Osteocyte (in vitro differentiated cells): ENCODE measurements at regions not wholly inside any gene's neighbourhood (a gene's known extent, or its start where the extent isn't known, plus 50 kb on each side); places are given as distances from the start of the nearest gene placed in this dataset.

Experiments used
- DNase-seq: peaks from one replicate; pipeline ENCODE4 v3.0.0; 2021; ENCODE audit warnings: mixed read lengths; ENCODE audit not compliant: unreplicated experiment; ENCODE audit errors: extremely low spot score
- H3K27ac Mint-ChIP-seq: one replicate; pipeline ENCODE4 v1.8.0; 2021; ENCODE audit warnings: mild to moderate bottlenecking, mixed read lengths; ENCODE audit not compliant: unreplicated experiment
- H3K27me3 Mint-ChIP-seq: one replicate; pipeline ENCODE4 v1.8.0; 2021; ENCODE audit warnings: mixed read lengths; ENCODE audit not compliant: unreplicated experiment
- H3K36me3 Mint-ChIP-seq: one replicate; pipeline ENCODE4 v1.8.0; 2021; ENCODE audit warnings: mixed read lengths; ENCODE audit not compliant: unreplicated experiment
- H3K4me1 Mint-ChIP-seq: one replicate; pipeline ENCODE4 v1.8.0; 2021; ENCODE audit warnings: mixed read lengths; ENCODE audit not compliant: unreplicated experiment
- H3K4me3 Mint-ChIP-seq: one replicate; pipeline ENCODE4 v1.8.0; 2021; ENCODE audit warnings: mild to moderate bottlenecking, moderate library complexity, mixed read lengths; ENCODE audit not compliant: unreplicated experiment
- H3K9me3 Mint-ChIP-seq: one replicate; pipeline ENCODE4 v1.8.0; 2021; ENCODE audit warnings: mixed read lengths; ENCODE audit not compliant: unreplicated experiment
- TF ChIP-seq, protein P1 (sequence below): fragments of 200-600 bp; sonication (generic); IDR thresholded peaks from 2 replicates; pipeline ENCODE4 v1.5.0; 2021; ENCODE audit warnings: antibody characterized with exemption, mild to moderate bottlenecking, moderate library complexity

DNA sequence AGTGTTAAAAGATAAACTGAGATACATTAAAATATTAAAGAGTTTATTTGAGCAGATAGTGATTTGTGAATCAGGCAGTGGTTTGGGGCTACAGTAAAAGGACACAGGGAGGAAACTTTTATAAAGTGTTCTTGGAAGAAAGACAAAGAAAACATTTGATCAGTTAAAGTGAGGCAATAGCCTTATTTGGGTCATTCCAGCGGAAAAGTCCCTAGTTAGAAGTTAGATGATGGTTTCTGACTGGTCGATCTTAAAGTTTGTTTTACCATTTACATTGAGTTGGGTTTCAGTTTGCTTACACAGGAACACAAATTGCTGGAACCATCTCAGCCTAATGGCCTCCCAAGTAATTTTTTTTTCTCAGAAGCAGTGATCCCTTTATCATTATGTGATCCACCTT, 69.7 kb downstream of the PPP1R2C start:
- no peaks in the 10 kb centered on the region for H3K27me3 Mint-ChIP-seq
- TF ChIP-seq, protein P1, sequence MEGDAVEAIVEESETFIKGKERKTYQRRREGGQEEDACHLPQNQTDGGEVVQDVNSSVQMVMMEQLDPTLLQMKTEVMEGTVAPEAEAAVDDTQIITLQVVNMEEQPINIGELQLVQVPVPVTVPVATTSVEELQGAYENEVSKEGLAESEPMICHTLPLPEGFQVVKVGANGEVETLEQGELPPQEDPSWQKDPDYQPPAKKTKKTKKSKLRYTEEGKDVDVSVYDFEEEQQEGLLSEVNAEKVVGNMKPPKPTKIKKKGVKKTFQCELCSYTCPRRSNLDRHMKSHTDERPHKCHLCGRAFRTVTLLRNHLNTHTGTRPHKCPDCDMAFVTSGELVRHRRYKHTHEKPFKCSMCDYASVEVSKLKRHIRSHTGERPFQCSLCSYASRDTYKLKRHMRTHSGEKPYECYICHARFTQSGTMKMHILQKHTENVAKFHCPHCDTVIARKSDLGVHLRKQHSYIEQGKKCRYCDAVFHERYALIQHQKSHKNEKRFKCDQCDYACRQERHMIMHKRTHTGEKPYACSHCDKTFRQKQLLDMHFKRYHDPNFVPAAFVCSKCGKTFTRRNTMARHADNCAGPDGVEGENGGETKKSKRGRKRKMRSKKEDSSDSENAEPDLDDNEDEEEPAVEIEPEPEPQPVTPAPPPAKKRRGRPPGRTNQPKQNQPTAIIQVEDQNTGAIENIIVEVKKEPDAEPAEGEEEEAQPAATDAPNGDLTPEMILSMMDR = no peak
- no peak for DNase-seq

DNA sequence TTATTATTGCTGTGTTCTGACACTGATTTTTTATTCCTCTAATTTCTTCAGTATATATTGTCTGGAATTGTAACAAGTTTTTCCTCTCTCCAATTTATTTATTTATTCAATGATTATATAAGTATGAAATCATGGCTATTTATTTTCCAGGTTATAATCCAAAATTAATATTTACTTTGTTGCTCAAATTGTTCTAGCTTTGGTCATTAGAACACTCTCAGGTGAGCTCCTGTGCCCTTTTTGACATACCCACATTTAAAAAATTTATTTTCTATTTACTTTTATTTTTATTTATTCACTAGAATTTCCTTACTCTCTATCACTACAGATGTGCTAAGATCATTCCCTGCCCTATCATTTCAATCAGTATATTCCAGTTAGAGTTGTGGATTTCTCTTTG, 70.2 kb downstream of the PPP1R2C start:
- Mint-ChIP-seq H3K36me3 (no peaks in the 10 kb centered on the region), H3K27ac (no peak overlapping the region), H3K4me3 (no peak overlapping the region), H3K9me3 (peaks cover 18% of the 10 kb centered on the region), H3K4me1 (no peaks in the 10 kb centered on the region), H3K27me3 (no peaks in the 10 kb centered on the region)
- no peak for DNase-seq
- TF ChIP-seq, protein P1 = no peak

More for the DNA sequence above, 69.7 kb downstream of the PPP1R2C start:
- H3K36me3 Mint-ChIP-seq = no peaks in the 10 kb centered on the region
- H3K9me3 Mint-ChIP-seq = peaks cover 18% of the 10 kb centered on the region
- H3K4me3 Mint-ChIP-seq = no peak overlapping the region
- H3K27ac Mint-ChIP-seq = no peak overlapping the region
- H3K4me1 Mint-ChIP-seq = no peaks in the 10 kb centered on the region

DNA sequence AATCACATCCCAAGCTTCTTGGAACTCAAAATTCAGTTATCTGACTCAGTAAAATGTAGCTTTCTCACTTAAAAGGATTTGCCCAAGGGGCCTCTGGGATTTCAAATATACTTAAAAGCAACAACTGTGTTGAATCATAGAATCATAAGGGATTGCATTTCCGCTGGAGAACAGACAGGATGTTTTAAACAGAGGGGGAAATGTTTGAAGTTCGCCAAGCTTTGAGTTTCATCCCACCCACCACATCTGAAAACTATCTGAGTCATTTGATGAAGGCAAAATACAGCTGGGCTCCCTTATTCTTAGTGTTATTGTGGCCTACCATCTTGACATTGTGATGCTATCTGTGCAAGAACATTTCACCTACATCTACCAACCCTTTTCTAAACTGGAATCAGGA, 73.5 kb downstream of the PPP1R2C start:
- Mint-ChIP-seq H3K27ac (no peak overlapping the region), H3K36me3 (no peaks in the 10 kb centered on the region), H3K27me3 (no peaks in the 10 kb centered on the region), H3K9me3 (peaks cover 13% of the 10 kb centered on the region), H3K4me3 (no peak overlapping the region), H3K4me1 (no peaks in the 10 kb centered on the region)
- TF ChIP-seq, protein P1 = no peak
- no peak for DNase-seq

DNA sequence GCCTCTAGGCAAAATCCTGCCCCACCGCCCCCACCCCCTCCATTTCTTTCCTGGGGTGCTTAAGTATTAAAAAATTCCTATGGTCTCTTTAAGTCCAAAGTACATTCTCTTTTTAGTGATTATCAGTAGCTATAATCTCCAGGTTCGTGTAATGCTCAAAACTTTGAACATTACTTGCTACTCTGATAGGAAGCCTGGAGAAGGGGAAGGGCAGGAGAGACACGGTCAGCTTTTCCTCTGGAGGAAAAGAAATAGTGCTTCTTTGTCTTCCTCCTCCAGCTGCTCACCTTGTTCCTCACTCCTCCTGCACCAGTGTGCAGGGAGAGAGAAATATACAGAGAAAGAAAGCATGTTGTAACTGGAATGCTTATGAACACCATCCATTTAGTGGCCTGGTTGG, 80.4 kb downstream of the PPP1R2C start:
- Mint-ChIP-seq H3K27me3 (no peaks in the 10 kb centered on the region), H3K9me3 (peaks cover 13% of the 10 kb centered on the region), H3K36me3 (no peaks in the 10 kb centered on the region), H3K27ac (no peak overlapping the region), H3K4me1 (no peaks in the 10 kb centered on the region), H3K4me3 (no peak overlapping the region)
- TF ChIP-seq, protein P1 = no peak
- DNase-seq = no peak

DNA sequence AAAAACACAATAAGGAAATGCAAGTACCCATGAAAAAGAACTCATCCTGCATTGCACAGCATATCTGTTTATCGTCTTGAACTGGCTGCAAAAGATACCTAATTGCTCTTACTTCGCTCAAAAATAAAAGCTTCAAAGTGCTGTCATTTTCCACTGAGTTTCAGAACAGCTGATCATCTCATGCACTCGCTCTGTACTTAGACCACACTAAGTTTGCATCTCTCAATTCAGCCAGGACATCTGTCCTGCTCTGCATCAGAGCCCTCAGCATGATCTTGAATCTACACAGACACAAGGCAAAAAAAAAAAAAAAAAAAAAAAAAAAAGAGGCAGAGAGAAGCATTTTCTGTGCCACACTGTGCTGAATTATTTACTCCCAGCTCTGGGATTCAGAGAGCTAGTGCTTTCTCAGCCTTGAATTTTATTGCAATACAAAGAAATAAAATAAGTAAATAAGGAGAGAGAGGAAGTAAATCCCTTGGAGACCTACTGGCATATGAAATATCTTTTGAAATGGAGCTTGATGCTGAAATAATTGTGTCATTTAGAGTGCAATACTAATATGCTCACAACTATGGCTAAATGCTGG, 81.3 kb downstream of the PPP1R2C start:
- Mint-ChIP-seq H3K9me3 (peaks cover 13% of the 10 kb centered on the region), H3K27me3 (no peaks in the 10 kb centered on the region), H3K4me1 (no peaks in the 10 kb centered on the region), H3K27ac (no peak overlapping the region), H3K4me3 (no peak overlapping the region), H3K36me3 (no peaks in the 10 kb centered on the region)
- TF ChIP-seq, protein P1 = no peak
- no peak for DNase-seq
